Muscle of leg (tissue), 3 donors: ENCODE measurements at regions not wholly inside any gene's neighbourhood (a gene's known extent, or its start where the extent isn't known, plus 50 kb on each side); places are given as distances from the start of the nearest gene placed in this dataset.

Source experiments
- DNase-seq: peaks from one replicate; pipeline ENCODE4 v3.0.0; 2013
- H3K27ac ChIP-seq: one replicate; pipeline ENCODE4 v1.5.1; 2013; ENCODE audit warnings: mild to moderate bottlenecking, low read length, control low read depth
- H3K27me3 ChIP-seq: one replicate; pipeline ENCODE4 v1.6.1; 2013; ENCODE audit warnings: low read length; ENCODE audit not compliant: control insufficient read depth, insufficient read depth
- H3K36me3 ChIP-seq: one replicate; pipeline ENCODE4 v1.6.1; 2013; ENCODE audit warnings: low read length; ENCODE audit not compliant: control insufficient read depth, insufficient read depth
- H3K4me1 ChIP-seq: one replicate; pipeline ENCODE4 v1.6.1; 2013; ENCODE audit warnings: low read length; ENCODE audit not compliant: control insufficient read depth, insufficient read depth
- H3K4me3 ChIP-seq: one replicate; pipeline ENCODE4 v1.5.1; 2013; ENCODE audit warnings: low read length, control low read depth
- H3K9me3 ChIP-seq: replicated peaks from 2 replicates; pipeline ENCODE4 v1.6.1; 2013; ENCODE audit warnings: low read depth, low read length; ENCODE audit not compliant: control insufficient read depth
- WGBS: methylation state at CpG from one replicate; pipeline ENCODE4 v1.1.5; 2013; ENCODE audit warnings: missing lambda C conversion rate; ENCODE audit not compliant: insufficient coverage; 5-methylcytosine and 5-hydroxymethylcytosine counted together

DNA sequence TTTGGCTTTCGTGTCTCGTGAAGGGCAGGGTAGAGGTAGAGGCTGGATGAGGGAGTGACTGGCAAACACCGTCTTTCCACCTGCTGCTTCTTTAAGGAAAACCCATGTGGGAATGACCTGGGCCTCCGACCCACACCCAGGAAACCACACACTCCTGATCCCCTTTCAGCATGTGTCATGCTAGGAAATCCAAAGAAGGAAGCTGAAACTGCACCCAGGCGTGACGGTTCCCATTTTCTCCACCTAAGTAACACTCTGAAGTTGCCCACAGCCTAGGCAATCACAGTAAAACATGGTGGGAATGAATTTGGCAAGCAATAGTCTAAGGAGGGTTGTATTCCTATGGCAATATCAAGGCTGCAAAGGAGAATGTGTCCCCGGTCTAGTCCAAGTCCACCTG lies 538.4 kb upstream of the NOX3 start:
- Histone ChIP-seq H3K9me3 (no peaks in the 10 kb centered on the region), H3K4me3 (no peak overlapping the region), H3K4me1 (peaks cover 2% of the 10 kb centered on the region), H3K27me3 (no peaks in the 10 kb centered on the region), H3K27ac (no peak overlapping the region), H3K36me3 (no peaks in the 10 kb centered on the region)
- WGBS, result 94% methylated on average over 3 of the region's 7 CpGs
- DNase-seq, result no peak

DNA sequence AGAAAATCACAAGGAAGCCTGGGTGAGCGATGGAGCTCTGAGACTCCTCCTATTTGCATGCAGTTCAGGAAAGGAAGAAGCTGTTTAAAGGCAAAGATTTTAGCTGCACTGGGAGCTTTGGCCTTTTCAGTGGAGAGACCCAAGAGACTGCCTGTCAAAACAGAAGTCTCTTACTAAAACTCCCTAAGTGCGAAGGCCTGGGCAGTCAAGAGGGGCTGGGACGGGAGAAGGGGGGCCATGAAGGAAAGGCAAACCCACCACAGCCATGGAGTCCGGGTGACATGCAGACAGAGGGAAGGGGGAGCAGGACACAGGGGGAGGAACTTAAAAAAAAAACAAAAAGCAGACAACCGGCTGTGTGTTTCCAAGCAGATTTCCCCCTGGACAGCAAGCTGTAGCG lies 537.6 kb upstream of the NOX3 start:
- no peak overlapping the region for H3K27ac ChIP-seq
- peak; percentile 57 for DNase-seq

DNA sequence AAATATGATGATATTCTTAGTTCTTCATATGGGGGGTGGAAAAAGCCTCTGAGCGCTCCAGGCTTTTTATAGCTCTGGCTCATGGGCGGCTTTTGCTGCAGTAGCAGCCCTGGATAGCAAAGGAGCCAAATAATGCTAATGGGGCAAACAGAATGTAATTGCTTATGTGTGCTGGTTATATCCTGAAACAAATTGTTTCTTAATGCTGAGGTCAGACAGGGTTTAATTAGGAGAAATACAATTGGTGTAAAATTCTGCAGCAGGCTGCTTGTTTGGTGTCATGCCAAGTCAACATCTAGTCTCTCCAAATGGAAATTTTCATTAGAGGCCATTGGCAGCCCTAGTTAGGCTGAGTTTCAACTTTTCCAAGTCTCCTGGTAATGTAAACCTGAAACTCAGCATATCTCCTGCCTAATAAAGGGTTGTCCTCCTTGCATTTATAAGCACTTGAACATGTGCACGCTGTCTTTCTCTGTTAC lies 530.1 kb upstream of the NOX3 start:
- Histone ChIP-seq H3K4me3 (no peak overlapping the region), H3K36me3 (no peaks in the 10 kb centered on the region), H3K4me1 (peaks cover 9% of the 10 kb centered on the region), H3K27me3 (no peaks in the 10 kb centered on the region), H3K27ac (peak overlapping the region; percentile 29), H3K9me3 (no peaks in the 10 kb centered on the region)
- WGBS, result 19% methylated on average over 3 of the region's 3 CpGs
- peak; percentile 96 for DNase-seq

More for the DNA sequence above, 537.6 kb upstream of the NOX3 start:
- WGBS, result 30% methylated on average over 3 of the region's 6 CpGs
- Histone ChIP-seq H3K9me3 (no peaks in the 10 kb centered on the region), H3K4me3 (no peak overlapping the region), H3K36me3 (no peaks in the 10 kb centered on the region), H3K27me3 (no peaks in the 10 kb centered on the region), H3K4me1 (peaks cover 2% of the 10 kb centered on the region)

DNA sequence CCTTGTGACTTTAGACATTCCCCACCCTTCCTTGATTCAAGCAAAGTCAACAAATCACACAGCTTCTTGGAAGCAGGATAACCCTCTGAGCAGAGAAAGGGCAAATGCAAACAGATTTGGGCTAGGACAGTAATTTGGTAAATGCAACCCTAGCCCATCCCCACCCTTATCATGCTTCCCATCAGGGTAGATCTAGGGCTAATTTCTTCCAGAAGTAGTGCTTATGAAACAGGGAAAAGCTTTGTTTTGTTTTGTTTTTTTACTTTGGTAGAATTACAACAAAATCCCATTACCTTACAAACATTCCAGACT lies 525.1 kb upstream of the NOX3 start:
- DNase-seq, result peak; percentile 66
- H3K27ac ChIP-seq, result peak overlapping the region; percentile 10
- H3K4me3 ChIP-seq, result no peak overlapping the region
- H3K36me3 ChIP-seq, result no peaks in the 10 kb centered on the region
- no peaks in the 10 kb centered on the region for H3K9me3 ChIP-seq
- H3K27me3 ChIP-seq, result no peaks in the 10 kb centered on the region
- peaks cover 7% of the 10 kb centered on the region for H3K4me1 ChIP-seq

DNA sequence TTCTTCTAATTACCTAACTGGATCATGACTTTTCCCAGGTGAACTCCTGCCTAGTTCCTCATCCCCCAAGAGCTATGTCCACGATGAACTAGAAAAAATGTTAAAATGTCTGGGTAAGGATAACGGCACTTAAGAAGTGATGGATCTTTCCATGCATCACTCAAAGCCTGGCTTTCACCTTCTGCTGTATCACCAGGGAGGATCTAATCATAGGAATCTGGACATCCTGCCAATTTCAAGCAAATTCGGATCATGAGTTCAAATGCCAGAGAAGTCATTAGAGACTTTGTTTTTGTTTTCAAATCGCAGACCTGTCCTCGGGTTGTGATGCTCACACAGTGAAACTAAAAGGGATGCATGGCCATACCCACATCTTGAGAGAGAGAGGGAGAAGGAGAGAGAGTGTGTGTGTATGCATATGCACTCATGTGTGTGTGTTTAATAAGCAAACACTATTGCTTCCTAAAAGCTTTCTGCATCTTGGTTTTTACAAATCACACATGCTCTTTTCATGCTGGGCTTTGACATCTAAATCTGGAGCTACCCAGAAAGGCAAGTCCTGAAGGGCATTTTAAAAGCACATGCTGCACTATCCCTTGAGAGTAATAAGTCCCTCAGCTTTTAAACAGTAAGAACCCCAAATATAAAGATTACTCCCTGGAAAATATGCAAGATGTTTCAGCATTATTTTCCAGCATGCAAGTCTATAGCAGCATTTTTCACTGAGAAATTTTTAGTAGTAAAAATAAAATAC lies 524.6 kb upstream of the NOX3 start:
- Histone ChIP-seq H3K36me3 (no peaks in the 10 kb centered on the region), H3K27me3 (no peaks in the 10 kb centered on the region), H3K27ac (peak overlapping the region; percentile 10), H3K4me3 (no peak overlapping the region), H3K4me1 (peaks cover 5% of the 10 kb centered on the region), H3K9me3 (no peaks in the 10 kb centered on the region)
- peak; percentile 27 for DNase-seq
- 35% methylated on average over 5 of the region's 5 CpGs for WGBS

DNA sequence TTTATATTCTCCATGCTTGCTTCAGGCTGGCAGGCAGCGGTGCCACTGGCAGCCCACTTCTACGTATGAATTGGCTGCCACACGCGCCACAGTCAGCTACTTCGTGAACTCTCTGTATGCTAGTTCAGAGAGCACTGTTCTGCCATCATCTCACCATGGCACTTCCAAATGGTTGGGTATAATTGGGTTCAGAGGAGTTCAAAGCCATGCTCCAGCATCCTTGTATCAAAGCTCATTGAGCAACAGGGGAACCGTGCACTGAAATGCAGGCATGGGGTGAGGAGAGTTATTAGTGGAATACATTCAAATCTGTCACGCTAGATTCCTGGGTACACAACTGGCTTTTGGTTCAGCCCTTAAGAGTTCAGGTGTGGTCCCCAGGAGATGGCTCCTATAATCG lies 519.9 kb upstream of the NOX3 start:
- Histone ChIP-seq H3K27me3 (no peaks in the 10 kb centered on the region), H3K27ac (no peak overlapping the region), H3K4me1 (no peaks in the 10 kb centered on the region), H3K36me3 (no peaks in the 10 kb centered on the region), H3K4me3 (no peak overlapping the region), H3K9me3 (no peaks in the 10 kb centered on the region)
- DNase-seq, result no peak
- 90% methylated on average over 3 of the region's 8 CpGs for WGBS

DNA sequence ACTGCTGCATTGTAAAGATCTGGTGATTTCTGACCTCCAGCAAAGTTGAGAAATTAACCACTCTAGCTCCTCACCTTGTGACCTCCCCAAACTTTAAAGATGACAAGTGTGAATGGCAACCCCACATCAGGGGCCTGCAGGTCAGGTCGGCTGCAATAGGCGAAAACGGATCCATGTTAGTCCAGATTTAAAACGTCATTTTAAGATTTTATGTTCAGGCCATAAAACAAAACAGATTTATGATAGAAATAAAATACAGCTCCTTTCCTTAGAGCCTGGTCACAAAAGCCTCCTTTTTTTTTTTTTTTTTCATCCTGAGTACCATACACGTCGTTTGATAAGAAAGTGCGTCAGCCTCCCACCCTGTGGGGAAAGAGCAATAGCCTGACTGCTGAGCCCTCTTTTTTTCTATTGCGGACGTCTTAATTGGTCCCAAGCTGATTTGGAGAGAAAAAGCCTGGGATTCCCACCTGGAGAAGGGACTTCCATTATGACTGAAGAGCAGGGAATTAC lies 519.2 kb upstream of the NOX3 start:
- Histone ChIP-seq H3K4me3 (no peak overlapping the region), H3K9me3 (no peaks in the 10 kb centered on the region), H3K27ac (no peak overlapping the region), H3K36me3 (no peaks in the 10 kb centered on the region), H3K27me3 (no peaks in the 10 kb centered on the region), H3K4me1 (no peaks in the 10 kb centered on the region)
- WGBS, result 62% methylated on average over 2 of the region's 9 CpGs
- DNase-seq, result no peak

DNA sequence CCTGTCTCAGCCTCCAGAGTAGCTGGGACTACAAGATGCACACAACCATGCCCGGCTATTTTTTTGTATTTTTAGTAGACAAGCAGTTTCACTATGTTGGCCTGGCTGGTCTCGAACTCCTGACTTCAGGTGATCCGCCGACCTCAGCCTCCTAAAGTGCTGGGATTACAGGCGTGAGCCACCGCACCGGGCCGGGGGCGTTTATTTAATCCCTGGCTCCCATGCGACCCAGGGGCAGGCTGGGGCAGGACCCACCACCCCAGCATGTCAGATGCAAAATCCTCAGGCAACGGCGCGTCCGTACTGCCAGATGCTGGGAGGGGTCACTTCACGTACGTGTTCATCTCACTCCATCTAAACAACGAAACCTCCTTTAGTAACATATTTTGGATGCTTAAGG lies 518.7 kb upstream of the NOX3 start:
- no peak for DNase-seq
- no peaks in the 10 kb centered on the region for H3K4me1 ChIP-seq
- no peaks in the 10 kb centered on the region for H3K9me3 ChIP-seq
- H3K27ac ChIP-seq, result no peak overlapping the region
- no peaks in the 10 kb centered on the region for H3K36me3 ChIP-seq
- H3K4me3 ChIP-seq, result no peak overlapping the region
- no peaks in the 10 kb centered on the region for H3K27me3 ChIP-seq
- WGBS, result 60% methylated on average over 15 of the region's 17 CpGs

DNA sequence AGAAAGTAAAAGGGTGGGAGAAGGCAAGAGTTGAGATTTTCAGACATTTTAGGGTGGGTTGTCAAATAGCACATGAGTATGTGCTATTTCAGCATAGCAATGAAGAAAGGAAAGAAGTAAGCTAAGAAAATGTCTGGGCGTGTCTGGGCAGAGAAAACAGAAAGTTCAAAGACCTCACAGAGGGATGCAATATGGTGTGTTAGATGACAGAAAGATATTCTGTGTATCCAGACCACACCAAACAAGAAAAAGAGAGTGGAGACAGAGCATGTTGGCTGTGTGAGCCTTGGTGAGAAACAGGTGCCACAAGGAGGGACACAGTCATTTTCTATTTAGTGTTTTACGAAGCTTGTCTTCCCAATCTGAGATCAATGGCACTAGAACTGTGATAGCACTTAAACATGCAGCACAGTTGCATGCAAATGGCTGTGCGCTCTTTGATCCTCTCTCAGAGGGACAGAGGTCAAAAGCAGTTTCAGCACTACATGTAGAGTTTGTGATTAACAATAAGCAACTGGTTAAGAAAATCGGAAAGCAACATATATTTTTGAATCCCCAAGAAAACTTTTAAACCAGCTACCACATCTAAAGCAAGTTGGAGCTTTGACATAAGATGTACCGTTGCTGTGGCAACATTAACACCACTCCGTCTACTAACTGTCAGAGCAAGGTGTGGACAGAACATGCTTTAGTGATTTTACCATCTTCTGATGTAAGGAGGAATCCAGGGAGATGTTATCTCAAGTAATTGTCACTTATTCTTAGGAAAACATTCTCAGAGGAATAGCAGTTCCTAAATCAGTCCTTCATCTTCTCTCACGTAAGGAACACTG lies 515.5 kb upstream of the NOX3 start:
- DNase-seq, result no peak
- Histone ChIP-seq H3K4me3 (no peak overlapping the region), H3K36me3 (no peaks in the 10 kb centered on the region), H3K9me3 (no peaks in the 10 kb centered on the region), H3K27ac (no peak overlapping the region), H3K27me3 (no peaks in the 10 kb centered on the region), H3K4me1 (no peaks in the 10 kb centered on the region)
- 71% methylated on average over 4 of the region's 7 CpGs for WGBS

DNA sequence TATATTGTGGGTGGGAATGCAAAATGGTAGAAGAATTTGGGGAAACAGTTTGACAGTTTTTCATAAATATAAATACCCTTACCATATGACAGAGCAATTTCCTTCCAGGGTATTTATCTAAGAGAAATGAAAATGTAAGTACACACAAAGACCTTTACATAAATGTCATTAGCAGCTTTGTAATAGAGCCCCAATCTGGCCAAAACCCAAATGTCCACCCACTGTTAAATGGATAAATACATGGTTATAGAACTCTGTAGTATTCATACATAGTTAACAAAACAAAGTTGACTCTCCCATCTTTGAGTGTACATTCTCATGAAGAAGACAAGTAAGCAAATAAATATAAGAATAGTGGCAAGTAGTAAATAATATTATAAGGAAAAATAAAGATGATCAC lies 514.8 kb upstream of the NOX3 start:
- no peaks in the 10 kb centered on the region for H3K4me1 ChIP-seq
- H3K36me3 ChIP-seq, result no peaks in the 10 kb centered on the region
- H3K27ac ChIP-seq, result no peak overlapping the region
- no peak for DNase-seq
- H3K27me3 ChIP-seq, result no peaks in the 10 kb centered on the region
- H3K4me3 ChIP-seq, result no peak overlapping the region
- H3K9me3 ChIP-seq, result no peaks in the 10 kb centered on the region
